Activated T-cell treated with anti-CD3 and anti-CD28 coated beads, Interleukin-2, amount 50 U/mL, for 4 hours (primary cell): ENCODE measurements at regions not wholly inside any gene's neighbourhood (a gene's known extent, or its start where the extent isn't known, plus 50 kb on each side); places are given as distances from the start of the nearest gene placed in this dataset.

Source experiments
- ATAC-seq, 2 donors: fragments of 200-7000 bp; cut with Tn5 transposase; one replicate each; pipeline ENCODE4 v1.10.0; 2021
- DNase-seq: peaks from one replicate; pipeline ENCODE4 v3.0.0-alpha.2; 2020
- H3K27me3 Mint-ChIP-seq: one replicate; pipeline ENCODE4 v1.8.0; 2021; ENCODE audit warnings: low read depth, mixed read lengths
- H3K36me3 Mint-ChIP-seq: one replicate; pipeline ENCODE4 v1.8.0; 2022; ENCODE audit warnings: mixed read lengths; ENCODE audit not compliant: insufficient read depth
- H3K4me1 Mint-ChIP-seq: one replicate; pipeline ENCODE4 v1.8.0; 2021; ENCODE audit warnings: low read depth, mixed read lengths
- H3K4me3 Mint-ChIP-seq: one replicate; pipeline ENCODE4 v1.8.0; 2021; ENCODE audit warnings: mild to moderate bottlenecking, moderate library complexity, mixed read lengths
- H3K9me3 Mint-ChIP-seq: one replicate; pipeline ENCODE4 v1.8.0; 2021; ENCODE audit warnings: mixed read lengths

DNA sequence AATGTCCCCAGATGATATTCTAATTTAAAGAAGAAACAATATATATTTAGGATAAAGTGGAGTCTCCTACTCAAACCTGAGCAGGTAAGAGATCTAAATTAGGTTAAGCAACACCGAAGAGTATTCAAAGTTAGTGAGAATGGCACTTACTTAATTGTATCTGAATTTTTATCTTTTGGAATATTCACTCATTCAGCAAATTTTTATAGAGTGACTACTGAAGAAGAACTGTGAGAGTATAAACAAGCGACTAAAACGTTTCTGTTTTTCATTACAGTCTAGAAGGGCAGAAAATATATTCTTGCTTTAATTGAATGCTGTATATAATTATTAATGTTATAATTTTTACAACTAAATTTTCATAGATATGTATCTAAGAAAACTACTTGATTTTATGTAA lies 567.7 kb upstream of the TBL1XR1 start:
- peaks cover 1% of the 10 kb centered on the region for H3K4me1 Mint-ChIP-seq
- peaks cover 2% of the 10 kb centered on the region for H3K36me3 Mint-ChIP-seq
- H3K27me3 Mint-ChIP-seq, result no peaks in the 10 kb centered on the region
- H3K4me3 Mint-ChIP-seq, result no peak overlapping the region
- no peak for DNase-seq
- peaks cover 12% of the 10 kb centered on the region for H3K9me3 Mint-ChIP-seq
- no peak for ATAC-seq

DNA sequence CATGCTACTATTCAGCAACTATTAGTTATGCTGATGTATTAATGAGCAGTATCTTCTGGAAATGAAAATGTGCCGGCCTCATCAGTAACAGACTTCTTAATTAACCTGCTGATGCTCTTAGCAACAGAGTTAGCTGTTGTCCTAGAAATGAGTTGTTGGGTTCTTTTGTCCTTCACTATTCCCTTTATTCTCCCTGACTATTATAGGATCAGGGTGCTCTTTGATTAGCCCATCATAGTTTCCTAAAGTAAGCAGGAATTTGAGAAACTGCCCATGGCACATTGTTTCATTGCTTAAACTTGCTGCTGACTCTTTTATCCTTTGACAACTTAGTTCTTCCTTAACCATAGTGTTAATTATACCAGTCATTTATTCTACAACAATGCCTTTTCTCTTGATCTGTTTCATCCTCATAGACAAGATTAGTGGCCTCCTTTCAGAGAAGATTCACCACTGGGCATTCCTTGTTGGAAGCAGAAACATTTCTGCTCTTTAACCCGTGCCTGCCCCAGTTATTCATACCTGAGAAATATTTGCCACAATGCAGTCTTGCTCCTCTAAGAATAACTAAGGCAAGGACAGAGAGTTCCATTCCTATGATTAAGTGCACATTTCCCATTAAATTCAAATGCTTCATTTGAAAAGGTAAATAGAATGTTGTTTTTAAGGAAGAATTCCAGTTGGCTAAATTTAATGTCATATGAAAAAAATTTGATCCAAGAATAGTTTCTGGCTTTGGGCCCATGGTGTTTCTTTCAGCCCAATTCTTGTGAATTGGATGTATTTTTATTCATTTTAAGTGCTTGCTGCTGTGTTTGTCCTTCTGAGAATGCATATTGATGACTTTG lies 573.3 kb upstream of the TBL1XR1 start:
- Mint-ChIP-seq H3K4me3 (no peak overlapping the region), H3K4me1 (no peaks in the 10 kb centered on the region), H3K36me3 (peaks cover 2% of the 10 kb centered on the region), H3K27me3 (no peaks in the 10 kb centered on the region), H3K9me3 (peaks cover 12% of the 10 kb centered on the region)
- ATAC-seq (no peak), DNase-seq (no peak)

DNA sequence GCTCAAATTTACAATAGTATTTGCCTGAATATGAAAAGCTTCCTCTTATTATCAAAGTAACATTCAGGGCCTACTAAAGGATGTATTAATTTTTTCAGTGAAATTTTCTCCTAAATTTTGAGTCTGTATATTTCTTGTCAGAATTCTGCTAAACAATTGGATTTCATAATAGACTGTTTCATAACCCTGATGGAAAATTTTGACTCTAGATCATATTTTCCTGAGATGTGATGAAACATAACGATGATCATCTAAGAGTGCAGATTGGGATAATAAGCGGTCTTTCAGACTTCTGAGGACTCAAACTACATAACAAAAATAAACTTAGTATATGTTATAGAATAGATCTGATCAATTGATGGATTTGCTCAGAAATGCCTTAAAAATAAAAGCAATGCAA lies 574.5 kb upstream of the TBL1XR1 start:
- Mint-ChIP-seq H3K4me1 (no peaks in the 10 kb centered on the region), H3K9me3 (peaks cover 12% of the 10 kb centered on the region), H3K27me3 (no peaks in the 10 kb centered on the region), H3K4me3 (no peak overlapping the region), H3K36me3 (peaks cover 2% of the 10 kb centered on the region)
- DNase-seq (no peak), ATAC-seq (no peak)

DNA sequence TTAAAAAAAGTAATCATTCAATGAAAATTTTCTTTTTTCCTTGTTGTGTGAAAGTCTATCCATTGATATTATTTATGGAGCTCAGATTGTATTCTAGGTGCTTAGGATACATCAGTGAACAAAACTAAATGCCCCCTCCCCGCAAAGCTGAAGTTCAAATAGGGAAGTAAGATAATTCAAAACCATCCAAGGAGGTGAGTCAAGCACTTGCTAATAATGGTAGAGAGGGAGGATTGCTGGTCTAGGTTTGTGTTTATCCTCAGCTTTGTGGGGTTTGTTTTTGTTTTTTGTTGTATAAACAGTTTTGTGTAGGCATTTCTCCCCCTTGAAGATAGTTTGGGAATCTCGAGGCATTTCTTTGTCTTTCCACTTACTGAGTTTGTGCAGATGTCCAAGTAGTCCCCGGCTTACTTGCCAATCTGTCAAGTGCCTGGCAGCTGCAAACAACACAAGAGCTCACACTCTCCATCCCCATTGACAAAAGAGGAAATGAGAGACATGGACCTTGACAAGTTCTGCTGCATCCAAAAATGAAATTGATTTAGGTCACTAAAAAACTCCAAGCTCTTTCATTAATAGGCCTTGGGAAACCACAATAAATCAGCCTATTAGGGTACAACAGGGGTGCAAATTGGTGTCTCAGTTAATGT lies 575.8 kb upstream of the TBL1XR1 start:
- H3K36me3 Mint-ChIP-seq, result peaks cover under 1% of the 10 kb centered on the region

DNA sequence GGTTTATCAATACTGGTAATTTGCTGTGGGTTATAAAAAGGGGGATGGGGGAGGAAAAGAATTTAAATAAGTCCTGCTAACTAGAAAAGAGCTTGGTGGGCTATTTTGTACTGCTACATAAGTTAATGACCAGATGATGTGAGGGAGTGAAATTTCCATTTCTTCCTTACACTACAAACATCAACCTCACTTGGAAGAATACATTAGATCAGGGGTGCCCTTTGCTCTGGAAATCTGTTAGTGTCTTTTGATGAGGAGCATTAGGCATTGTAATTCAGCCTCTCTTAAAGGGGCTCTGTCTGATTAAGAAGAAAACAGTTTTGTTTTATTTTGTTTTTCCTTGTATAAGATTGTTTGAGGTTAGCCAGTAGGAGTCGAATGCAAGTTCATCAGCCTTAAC lies 576.4 kb upstream of the TBL1XR1 start:
- Mint-ChIP-seq H3K4me1 (peaks cover 10% of the 10 kb centered on the region), H3K27me3 (no peaks in the 10 kb centered on the region), H3K36me3 (no peaks in the 10 kb centered on the region), H3K9me3 (peaks cover 8% of the 10 kb centered on the region), H3K4me3 (no peak overlapping the region)
- ATAC-seq (no peak), DNase-seq (no peak)

More for the DNA sequence above, 575.8 kb upstream of the TBL1XR1 start:
- Mint-ChIP-seq H3K9me3 (peaks cover 10% of the 10 kb centered on the region), H3K4me3 (no peak overlapping the region), H3K27me3 (no peaks in the 10 kb centered on the region), H3K4me1 (peaks cover 4% of the 10 kb centered on the region)
- DNase-seq (no peak), ATAC-seq (no peak)

DNA sequence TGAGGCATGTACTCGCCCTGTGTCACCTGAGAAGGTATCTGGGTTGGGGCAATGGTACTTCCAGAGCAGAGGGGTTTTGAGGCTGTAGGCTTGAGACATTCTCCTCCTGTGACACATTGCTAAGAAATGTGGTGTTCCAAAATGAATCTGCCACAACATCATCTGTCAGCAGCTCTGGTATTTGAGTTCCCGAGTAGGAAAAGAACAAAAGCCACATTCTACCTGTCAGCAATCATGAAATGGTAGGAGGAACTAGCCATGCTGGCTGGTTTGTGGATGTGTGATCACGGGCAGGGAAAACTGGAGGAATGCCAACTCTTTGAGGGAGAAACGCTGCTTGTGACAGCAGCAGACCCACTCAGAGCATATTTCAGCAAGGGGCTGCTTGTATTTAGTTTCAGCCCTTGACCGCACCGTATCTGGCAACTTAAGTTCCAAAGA lies 579.4 kb upstream of the TBL1XR1 start:
- Mint-ChIP-seq H3K4me3 (no peak overlapping the region), H3K9me3 (no peaks in the 10 kb centered on the region), H3K36me3 (no peaks in the 10 kb centered on the region), H3K4me1 (peaks cover 13% of the 10 kb centered on the region), H3K27me3 (no peaks in the 10 kb centered on the region)
- ATAC-seq, result no peak
- no peak for DNase-seq

DNA sequence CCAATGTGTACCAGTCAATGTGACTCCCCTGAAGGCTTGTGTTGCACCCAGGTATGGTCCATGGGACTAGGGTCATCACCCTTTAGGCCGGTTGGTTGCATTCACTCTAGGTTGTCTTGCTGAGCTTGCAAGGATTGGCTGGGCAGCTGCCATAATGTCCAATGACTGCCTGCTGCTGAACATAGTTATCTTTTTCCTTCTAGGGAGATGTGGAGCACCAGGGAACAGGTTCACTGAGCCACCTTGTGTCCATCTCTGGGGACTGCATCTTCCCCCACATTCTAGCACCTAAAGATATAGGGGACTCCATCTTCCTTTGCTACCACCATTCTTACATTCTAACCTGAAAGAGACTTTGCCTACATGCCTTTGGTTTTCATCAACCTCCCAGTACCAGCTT lies 580.4 kb upstream of the TBL1XR1 start:
- Mint-ChIP-seq H3K9me3 (no peaks in the 10 kb centered on the region), H3K4me3 (no peak overlapping the region), H3K4me1 (peaks cover 13% of the 10 kb centered on the region), H3K27me3 (no peaks in the 10 kb centered on the region), H3K36me3 (no peaks in the 10 kb centered on the region)
- peak; percentile 46 to 69 for ATAC-seq
- DNase-seq, result peak; percentile 20

DNA sequence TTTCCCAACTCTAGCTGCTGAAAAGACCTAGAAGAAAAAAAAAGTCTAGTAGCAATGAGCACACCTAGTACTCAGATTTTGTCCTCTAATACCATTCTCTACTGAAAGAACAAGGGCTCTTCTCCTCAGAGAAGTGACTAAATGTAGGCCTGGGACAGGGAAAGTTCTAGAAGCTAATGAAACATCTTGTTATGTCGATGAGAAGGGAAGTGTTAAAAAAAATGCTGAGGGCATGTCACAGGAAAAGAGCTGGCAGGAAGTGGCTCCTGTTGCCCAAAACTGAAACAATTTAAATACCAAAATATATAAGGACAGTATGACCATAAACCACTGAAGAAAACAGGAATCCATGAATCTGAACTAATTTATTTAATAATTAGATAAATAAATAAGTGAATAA lies 581.4 kb upstream of the TBL1XR1 start:
- DNase-seq, result no peak
- no peak overlapping the region for H3K4me3 Mint-ChIP-seq
- peaks cover 13% of the 10 kb centered on the region for H3K4me1 Mint-ChIP-seq
- no peaks in the 10 kb centered on the region for H3K9me3 Mint-ChIP-seq
- H3K27me3 Mint-ChIP-seq, result no peaks in the 10 kb centered on the region
- no peaks in the 10 kb centered on the region for H3K36me3 Mint-ChIP-seq
- ATAC-seq, result no peak

DNA sequence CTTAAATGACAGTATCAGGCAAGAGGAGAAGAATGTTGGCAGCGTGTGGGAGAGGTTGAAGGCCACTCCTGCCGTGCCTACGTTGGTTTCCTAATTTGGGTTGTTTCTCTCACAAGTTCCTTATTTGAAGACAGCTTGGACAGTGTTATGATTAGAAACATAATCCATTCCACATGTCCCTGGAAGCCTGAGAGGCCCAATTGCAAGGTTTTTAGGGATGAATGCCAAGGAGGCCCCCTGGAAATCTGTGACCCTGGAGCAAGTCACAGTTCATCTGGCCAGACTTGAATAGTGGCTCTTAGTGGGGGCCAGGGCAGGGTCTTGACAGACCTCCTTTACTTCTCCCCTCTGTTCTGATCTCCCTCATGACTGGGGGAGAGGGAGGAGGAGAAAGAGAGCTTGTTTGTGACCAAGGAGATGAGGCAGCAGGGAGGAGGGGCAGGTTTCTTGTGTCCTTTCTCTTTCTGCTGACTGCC lies 584.4 kb upstream of the TBL1XR1 start:
- H3K36me3 Mint-ChIP-seq, result no peaks in the 10 kb centered on the region
- ATAC-seq, result no peak

DNA sequence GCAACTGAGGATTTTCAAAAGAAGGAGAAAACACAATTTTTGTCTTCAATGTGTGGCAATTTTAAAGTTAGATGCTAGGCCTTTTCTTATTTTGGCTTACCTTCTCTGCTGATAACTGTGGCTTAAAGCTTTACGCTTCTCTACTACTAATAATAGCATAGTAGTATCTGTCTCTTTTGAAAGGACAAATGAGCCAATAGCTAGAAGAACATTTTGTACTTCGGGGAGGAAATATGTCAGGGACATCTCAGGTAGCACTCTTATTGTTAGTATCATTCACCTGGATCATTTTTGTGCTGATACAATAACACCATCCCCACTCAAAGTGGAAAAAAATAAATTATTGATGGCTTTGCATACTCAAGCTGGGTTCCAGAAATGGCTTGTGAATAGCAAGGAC lies 586.1 kb upstream of the TBL1XR1 start:
- ATAC-seq, result no peak
- H3K4me1 Mint-ChIP-seq, result peaks cover 24% of the 10 kb centered on the region
- DNase-seq, result no peak

More for the DNA sequence above, 584.4 kb upstream of the TBL1XR1 start:
- H3K27me3 Mint-ChIP-seq, result no peaks in the 10 kb centered on the region
- no peak overlapping the region for H3K4me3 Mint-ChIP-seq
- no peaks in the 10 kb centered on the region for H3K9me3 Mint-ChIP-seq
- H3K4me1 Mint-ChIP-seq, result peaks cover 19% of the 10 kb centered on the region
- DNase-seq, result no peak

DNA sequence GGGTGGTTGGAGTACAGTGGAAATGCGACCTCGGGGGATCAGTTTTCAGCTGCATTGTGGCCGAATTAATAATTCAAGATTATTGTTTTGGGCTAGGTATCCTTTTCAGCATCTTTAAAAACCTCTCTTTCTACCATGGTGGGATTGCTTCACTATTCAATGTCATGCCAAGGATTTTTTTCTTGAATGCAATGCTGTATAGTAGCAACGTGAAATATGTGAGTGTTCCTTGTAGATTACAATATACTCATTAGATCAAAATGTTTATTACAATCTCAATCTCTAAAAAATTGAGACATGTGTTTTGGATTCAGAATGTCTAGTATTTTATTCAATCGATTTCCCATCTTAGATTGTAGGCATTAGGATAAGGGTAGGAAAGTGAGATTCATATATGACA lies 586.5 kb upstream of the TBL1XR1 start:
- Mint-ChIP-seq H3K4me1 (peaks cover 20% of the 10 kb centered on the region), H3K27me3 (no peaks in the 10 kb centered on the region)
- no peak for ATAC-seq

More for the DNA sequence above, 586.1 kb upstream of the TBL1XR1 start:
- Mint-ChIP-seq H3K9me3 (no peaks in the 10 kb centered on the region), H3K36me3 (no peaks in the 10 kb centered on the region), H3K27me3 (no peaks in the 10 kb centered on the region), H3K4me3 (no peak overlapping the region)

DNA sequence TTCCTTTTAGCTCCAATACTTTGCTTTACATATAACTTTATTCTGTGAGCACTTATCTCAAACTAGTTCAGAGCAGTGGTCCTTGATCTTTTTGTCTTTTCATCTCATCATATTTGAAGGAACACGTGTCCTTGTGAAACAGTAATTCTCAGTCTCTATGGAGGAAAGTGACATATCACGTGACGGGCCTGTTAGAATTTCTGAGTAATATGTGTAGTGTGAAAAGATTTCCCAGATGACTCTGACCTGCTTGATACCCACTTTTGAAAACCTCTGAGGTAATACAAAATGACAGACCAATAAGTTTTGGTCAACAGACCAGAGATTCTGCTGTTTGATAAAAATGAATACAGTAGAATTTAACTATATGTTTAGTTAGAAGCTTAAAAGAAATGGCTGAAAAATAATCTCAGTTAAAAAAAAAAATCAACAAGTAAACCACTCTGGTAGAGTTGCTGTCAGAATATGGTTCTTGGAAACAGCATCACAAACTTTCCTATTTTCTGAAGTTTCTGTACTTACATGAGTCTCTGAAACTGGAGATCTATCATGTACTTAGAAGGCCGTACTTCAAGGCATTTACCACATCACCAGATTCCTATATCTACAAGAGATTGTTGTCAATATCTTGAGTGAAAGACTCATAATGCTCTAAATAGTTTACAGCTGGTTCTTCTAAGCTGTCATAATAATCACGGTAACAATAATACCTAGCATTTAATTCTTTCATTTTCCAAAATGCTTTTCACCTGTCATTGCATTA lies 590.2 kb upstream of the TBL1XR1 start:
- Mint-ChIP-seq H3K36me3 (no peaks in the 10 kb centered on the region), H3K4me1 (peaks cover 17% of the 10 kb centered on the region), H3K4me3 (no peak overlapping the region), H3K9me3 (no peaks in the 10 kb centered on the region), H3K27me3 (no peaks in the 10 kb centered on the region)
- DNase-seq, result no peak
- peak; percentile 85 to 86 for ATAC-seq

More for the DNA sequence above, 586.5 kb upstream of the TBL1XR1 start:
- DNase-seq, result no peak
- Mint-ChIP-seq H3K4me3 (no peak overlapping the region), H3K9me3 (no peaks in the 10 kb centered on the region), H3K36me3 (no peaks in the 10 kb centered on the region)

DNA sequence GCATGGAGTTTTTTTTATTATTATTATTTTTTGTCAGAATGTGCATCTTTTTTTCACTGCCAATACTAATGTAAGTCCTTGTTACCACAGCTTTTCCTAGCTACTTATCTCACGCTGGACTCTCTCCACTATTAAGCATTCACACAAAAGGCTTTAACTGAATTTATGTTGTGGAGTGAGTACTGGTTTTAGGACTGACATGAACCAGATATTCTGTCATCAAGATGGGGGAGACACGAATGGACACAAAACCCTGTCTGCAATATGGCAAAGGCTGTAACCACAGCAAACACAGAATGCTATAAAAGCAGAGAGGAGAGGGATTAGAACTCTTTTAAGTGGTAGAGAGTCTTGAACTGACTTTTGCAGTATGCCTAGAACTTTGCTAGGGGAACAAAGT lies 592.2 kb upstream of the TBL1XR1 start:
- Mint-ChIP-seq H3K36me3 (no peaks in the 10 kb centered on the region), H3K4me1 (peaks cover 17% of the 10 kb centered on the region)

DNA sequence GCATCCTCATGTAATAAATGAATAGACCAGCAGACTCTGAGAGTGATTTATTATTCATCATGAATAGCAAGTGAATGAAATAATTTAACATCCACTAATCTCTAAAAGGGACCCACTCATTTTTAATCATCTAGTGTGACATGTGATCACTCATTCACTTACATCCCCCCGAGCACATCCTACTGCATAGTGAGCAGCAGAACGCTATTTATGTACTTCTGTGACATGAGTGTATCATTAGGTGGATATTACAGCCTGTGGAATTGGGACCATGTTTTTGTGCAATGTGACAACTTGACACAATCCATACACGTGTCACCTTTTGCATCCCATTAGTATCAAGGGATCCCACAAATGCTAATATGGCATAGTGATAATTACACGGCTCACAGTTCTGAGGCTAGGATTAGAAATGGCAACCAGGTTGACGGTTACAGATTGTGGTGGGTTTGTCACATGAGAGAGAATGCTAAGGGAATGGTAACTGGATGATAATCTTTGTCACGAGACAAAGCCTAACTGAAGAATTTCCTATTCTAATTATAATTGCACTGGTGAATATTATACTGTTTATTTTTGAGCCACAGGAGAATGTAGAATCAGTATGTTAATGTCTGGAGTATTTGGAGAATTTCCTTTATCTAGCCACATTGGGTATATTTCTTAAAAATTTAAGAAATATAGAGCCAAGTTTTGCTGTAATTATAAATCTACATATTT lies 595.2 kb upstream of the TBL1XR1 start:
- DNase-seq (no peak), ATAC-seq (no peak)
- H3K4me1 Mint-ChIP-seq, result peaks cover 14% of the 10 kb centered on the region
- no peaks in the 10 kb centered on the region for H3K9me3 Mint-ChIP-seq
- H3K36me3 Mint-ChIP-seq, result no peaks in the 10 kb centered on the region
- no peaks in the 10 kb centered on the region for H3K27me3 Mint-ChIP-seq
- no peak overlapping the region for H3K4me3 Mint-ChIP-seq

More for the DNA sequence above, 592.2 kb upstream of the TBL1XR1 start:
- no peaks in the 10 kb centered on the region for H3K27me3 Mint-ChIP-seq
- DNase-seq, result no peak
- no peak for ATAC-seq
- H3K9me3 Mint-ChIP-seq, result no peaks in the 10 kb centered on the region
- H3K4me3 Mint-ChIP-seq, result no peak overlapping the region
